IMR-90 (cell line): ENCODE measurements at regions not wholly inside any gene's neighbourhood (a gene's known extent, or its start where the extent isn't known, plus 50 kb on each side); places are given as distances from the start of the nearest gene placed in this dataset.

Experiments
- ATAC-seq: fragments of 200-7000 bp; cut with Tn5 transposase; 2 replicates; pipeline ENCODE4 v1.9.1; 2020; ENCODE audit warnings: low read depth, mild to moderate bottlenecking, moderate library complexity
- BruUV-seq: library from RNA; stranded (reverse); fragments of 400-500 nt; replicated peaks from 2 replicates; lab custom pipeline; 2021; lab: Mats Ljungman, UMichigan
- CTCF ChIA-PET: fragments of 300-600 bp; formaldehyde crosslinking; extraction: SDS; loops from one replicate; lab custom pipeline; 2021; ENCODE audit warnings: antibody characterized with exemption; lab: Yijun Ruan, JAX
- POLR2A ChIA-PET: fragments of 300-600 bp; sonication (Branson Sonifier 250); formaldehyde crosslinking; loops from one replicate; lab custom pipeline; 2022; ENCODE audit warnings: antibody characterized with exemption; ENCODE audit not compliant: unreplicated experiment; lab: Charles Lee
- DNase-seq: peaks from one replicate; pipeline ENCODE4 v3.0.0; 2013
- H2AFZ ChIP-seq: replicated peaks from 2 replicates; pipeline ENCODE3; 2013; ENCODE audit warnings: low read length, mild to moderate bottlenecking; ENCODE audit not compliant: poor library complexity
- H2AK5ac ChIP-seq: 2 replicates; pipeline ENCODE4 v1.6.1; 2013; ENCODE audit warnings: low read depth, low read length, inconsistent platforms
- H2AK9ac ChIP-seq: replicated peaks from 2 replicates; pipeline ENCODE3; 2013; ENCODE audit warnings: mild to moderate bottlenecking, low read depth, low read length, moderate library complexity; ENCODE audit not compliant: poor library complexity
- H2BK120ac ChIP-seq: 2 replicates; pipeline ENCODE4 v1.6.1; 2013; ENCODE audit warnings: low read depth, low read length, inconsistent platforms
- H2BK15ac ChIP-seq: 3 replicates; pipeline ENCODE4 v1.6.1; 2013; ENCODE audit warnings: low read depth, low read length, inconsistent platforms
- H2BK20ac ChIP-seq: 2 replicates; pipeline ENCODE4 v1.6.1; 2013; ENCODE audit warnings: low read depth, mild to moderate bottlenecking, inconsistent platforms, low read length, moderate library complexity
- H2BK5ac ChIP-seq: 2 replicates; pipeline ENCODE4 v1.6.1; 2013; ENCODE audit warnings: mild to moderate bottlenecking, low read depth, low read length, inconsistent platforms; ENCODE audit not compliant: poor library complexity, severe bottlenecking
- H3K14ac ChIP-seq: replicated peaks from 2 replicates; pipeline ENCODE4 v1.6.1; 2013; ENCODE audit warnings: low read depth, low read length, inconsistent platforms
- H3K18ac ChIP-seq: 2 replicates; pipeline ENCODE4 v1.6.1; 2013; ENCODE audit warnings: low read depth, low read length, control low read depth
- H3K23ac ChIP-seq: 2 replicates; pipeline ENCODE4 v1.6.1; 2013; ENCODE audit warnings: low read depth, low read length, inconsistent platforms
- H3K27ac ChIP-seq: 2 replicates; pipeline ENCODE4 v1.5.1; 2013; ENCODE audit warnings: mild to moderate bottlenecking, control low read depth, low read length; ENCODE audit not compliant: insufficient read depth
- H3K27me3 ChIP-seq: 2 replicates; pipeline ENCODE4 v1.6.1; 2013; ENCODE audit warnings: low read length; ENCODE audit not compliant: control insufficient read depth, insufficient read depth
- H3K36me3 ChIP-seq: 2 replicates; pipeline ENCODE4 v1.6.1; 2013; ENCODE audit warnings: low read length, mixed read lengths; ENCODE audit not compliant: control insufficient read depth, insufficient read depth
- H3K4ac ChIP-seq: 2 replicates; pipeline ENCODE4 v1.6.1; 2013; ENCODE audit warnings: low read depth, low read length, inconsistent platforms
- H3K4me1 ChIP-seq: 2 replicates; pipeline ENCODE4 v1.6.1; 2013; ENCODE audit warnings: low read length, mixed read lengths; ENCODE audit not compliant: control insufficient read depth, insufficient read depth
- H3K4me2 ChIP-seq: 2 replicates; pipeline ENCODE4 v1.6.1; 2013; ENCODE audit warnings: low read depth, mild to moderate bottlenecking, control low read depth, low read length, moderate library complexity
- H3K4me3 ChIP-seq: 2 replicates; pipeline ENCODE4 v1.5.1; 2013; ENCODE audit warnings: low read depth, mild to moderate bottlenecking, control low read depth, low read length, moderate library complexity; ENCODE audit not compliant: insufficient read depth
- H3K56ac ChIP-seq: 2 replicates; pipeline ENCODE4 v1.6.1; 2013; ENCODE audit warnings: low read length, inconsistent platforms; ENCODE audit not compliant: insufficient read depth; ENCODE audit errors: extremely low read depth
- H3K79me1 ChIP-seq, 2 experiments: 2 replicates each; pipeline ENCODE4 v1.6.1; 2013; ENCODE audit warnings: low read length in 2 of 2, inconsistent platforms in 1 of 2, low read depth in 1 of 2
- H3K9ac ChIP-seq: 2 replicates; pipeline ENCODE4 v1.6.1; 2013; ENCODE audit warnings: low read depth, low read length, control low read depth
- H3K9me1 ChIP-seq: 2 replicates; pipeline ENCODE4 v1.6.1; 2013; ENCODE audit warnings: low read length, inconsistent platforms; ENCODE audit not compliant: insufficient read depth
- H3K9me3 ChIP-seq: 2 replicates; pipeline ENCODE4 v1.6.1; 2013; ENCODE audit warnings: low read length; ENCODE audit not compliant: control insufficient read depth, insufficient read depth
- H4K20me1 ChIP-seq: 2 replicates; pipeline ENCODE4 v1.6.1; 2013; ENCODE audit warnings: low read length, inconsistent platforms; ENCODE audit not compliant: insufficient read depth
- H4K5ac ChIP-seq: 2 replicates; pipeline ENCODE4 v1.6.1; 2013; ENCODE audit warnings: mild to moderate bottlenecking, low read depth, low read length, control low read depth
- H4K8ac ChIP-seq, 2 experiments: 2 replicates each; pipeline ENCODE4 v1.6.1; 2013; ENCODE audit warnings: low read depth in 2 of 2, low read length in 2 of 2, control low read depth in 1 of 2, inconsistent platforms in 1 of 2
- H4K91ac ChIP-seq: 2 replicates; pipeline ENCODE4 v1.6.1; 2013; ENCODE audit warnings: low read depth, low read length, inconsistent platforms; ENCODE audit not compliant: insufficient read depth
- CHD1 ChIP-seq: IDR thresholded peaks from 2 replicates; pipeline ENCODE4 v1.6.1; 2012; ENCODE audit warnings: low read depth, low read length, improper control_type of control experiment
- MAFK ChIP-seq: IDR thresholded peaks from 2 replicates; pipeline ENCODE4 v1.6.1; 2012; ENCODE audit warnings: low read depth, low read length, improper control_type of control experiment
- WGBS, 2 experiments: methylation state at CpG; one replicate each; pipeline versions ENCODE4 v1.1.5 to v1.1.7; 2013; ENCODE audit warnings: missing lambda C conversion rate in 2 of 2; ENCODE audit not compliant: insufficient read length in 1 of 2; ENCODE audit errors: extremely low coverage in 2 of 2; 5-methylcytosine and 5-hydroxymethylcytosine counted together
- dilution Hi-C: fragments of 300-500 bp; cut with HindIII; formaldehyde crosslinking; loops from one replicate; pipeline ENCODE4 v1.14.3; 2018; ENCODE audit warnings: low sequenced_read_pairs; ENCODE audit not compliant: unreplicated experiment
- in situ Hi-C: fragments of 300-500 bp; cut with MboI; formaldehyde crosslinking; loops from 3 replicates; pipeline ENCODE4 v1.14.3; 2019; ENCODE audit warnings: low sequenced_read_pairs, inconsistent platforms, mixed read lengths
- intact Hi-C: fragments of 100-400 bp; cut with micrococcal nuclease; formaldehyde crosslinking; loops from 2 replicates; pipeline ENCODE4 v1.10.0; 2022
- TF ChIP-seq, protein P1 (sequence below): fragments of 150-350 bp; IDR thresholded peaks from 2 replicates; pipeline ENCODE4 v1.6.1; 2016; ENCODE audit warnings: low read depth, mild to moderate bottlenecking, low read length, moderate library complexity, borderline replicate concordance

DNA sequence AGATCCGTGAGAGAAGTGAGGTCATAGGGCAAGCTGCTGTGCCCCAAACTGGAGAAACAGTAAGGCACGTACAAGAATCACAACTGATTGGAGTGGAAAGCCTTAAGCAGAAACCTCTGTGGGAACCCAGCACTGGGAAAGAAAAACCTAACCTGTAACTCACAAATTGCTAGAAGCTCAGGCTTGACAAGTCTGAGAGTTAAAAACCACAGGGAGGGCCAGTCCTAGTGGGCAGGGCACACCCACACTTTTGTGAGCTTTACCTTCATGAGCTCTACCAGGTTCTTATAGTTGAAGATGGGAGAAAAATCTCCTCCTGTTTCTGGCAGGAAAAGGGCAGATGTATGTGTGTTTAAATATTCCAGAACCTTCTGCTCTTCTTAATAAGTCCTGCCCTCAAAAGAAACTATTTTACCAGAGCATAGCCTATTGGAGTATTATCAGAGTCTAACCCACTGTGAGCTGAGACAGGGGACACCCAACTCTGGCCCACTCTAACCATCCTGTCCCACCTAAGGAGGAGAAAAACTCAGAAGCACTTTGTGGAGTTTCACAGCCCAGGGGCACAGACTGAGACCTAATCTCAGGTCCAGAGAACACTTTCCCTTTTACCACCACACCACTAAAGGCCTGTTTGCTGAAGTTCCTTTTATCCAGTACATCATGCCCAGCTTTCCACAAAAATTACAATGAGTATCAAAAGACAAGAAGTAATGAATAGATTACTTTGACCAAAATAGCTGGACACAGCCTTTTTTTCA lies 1265.7 kb upstream of the CHAC2 start:
- CTCF ChIA-PET, result no interaction called here
- POLR2A ChIA-PET, result no interaction called here

More for the DNA sequence above, 1265.7 kb upstream of the CHAC2 start:
- ATAC-seq (no peak), DNase-seq (no peak)
- 80% methylated on average over 1 of the region's 2 CpGs; no CpG with 5 or more reads in 1 of the 2 experiments for WGBS, 2 experiments
- H3K4me1 ChIP-seq, result no peaks in the 10 kb centered on the region
- peak overlapping the region; percentile 27 for H2AFZ ChIP-seq
- H3K27ac ChIP-seq, result no peak overlapping the region
- peak overlapping the region; percentile 8; the same call in 1 of the 2 replicates for H2BK120ac ChIP-seq
- no TSS peak for BruUV-seq
- H3K23ac ChIP-seq, result peak overlapping the region; percentile 64; the same call in 1 of the 2 replicates
- H3K9ac ChIP-seq, result no peak overlapping the region
- H3K27me3 ChIP-seq, result no peaks in the 10 kb centered on the region
- peak overlapping the region; percentile 12; the same call in 1 of the 2 replicates for H4K91ac ChIP-seq
- H3K9me1 ChIP-seq, result no peaks in the 10 kb centered on the region
- no peaks in the 10 kb centered on the region for H4K20me1 ChIP-seq
- peak overlapping the region in 1 of 2 experiments; percentile 43; a peak in 1 of 4 replicates for H4K8ac ChIP-seq
- H2AK9ac ChIP-seq, result no peak overlapping the region
- H3K18ac ChIP-seq, result no peak overlapping the region
- H3K4me3 ChIP-seq, result no peak overlapping the region
- in situ Hi-C loops (no loop called here), intact Hi-C loops (no loop called here), dilution Hi-C loops (no loop called here)
- H2BK5ac ChIP-seq, result no peak overlapping the region
- no peak overlapping the region; the same call in 1 of the 2 replicates for H4K5ac ChIP-seq
- H3K36me3 ChIP-seq, result no peaks in the 10 kb centered on the region
- H2BK20ac ChIP-seq, result peak overlapping the region; percentile 45; the same call in 1 of the 2 replicates
- TF ChIP-seq MAFK (no peak), CHD1 (no peak)
- TF ChIP-seq, protein P1, sequence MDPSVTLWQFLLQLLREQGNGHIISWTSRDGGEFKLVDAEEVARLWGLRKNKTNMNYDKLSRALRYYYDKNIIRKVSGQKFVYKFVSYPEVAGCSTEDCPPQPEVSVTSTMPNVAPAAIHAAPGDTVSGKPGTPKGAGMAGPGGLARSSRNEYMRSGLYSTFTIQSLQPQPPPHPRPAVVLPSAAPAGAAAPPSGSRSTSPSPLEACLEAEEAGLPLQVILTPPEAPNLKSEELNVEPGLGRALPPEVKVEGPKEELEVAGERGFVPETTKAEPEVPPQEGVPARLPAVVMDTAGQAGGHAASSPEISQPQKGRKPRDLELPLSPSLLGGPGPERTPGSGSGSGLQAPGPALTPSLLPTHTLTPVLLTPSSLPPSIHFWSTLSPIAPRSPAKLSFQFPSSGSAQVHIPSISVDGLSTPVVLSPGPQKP, result no peak
- no peaks in the 10 kb centered on the region for H3K9me3 ChIP-seq
- peak overlapping the region; percentile 80; the same call in 1 of the 3 replicates for H2BK15ac ChIP-seq
- H3K14ac ChIP-seq, result no peak overlapping the region
- H3K79me1 ChIP-seq, result no peaks in the 10 kb centered on the region
- no peak overlapping the region for H3K4ac ChIP-seq
- peak overlapping the region; percentile 9; the same call in 1 of the 2 replicates for H2AK5ac ChIP-seq
- no peak overlapping the region for H3K56ac ChIP-seq
- H3K4me2 ChIP-seq, result no peak overlapping the region
